BLaER1 (cell line): ENCODE measurements at regions not wholly inside any gene's neighbourhood (a gene's known extent, or its start where the extent isn't known, plus 50 kb on each side); places are given as distances from the start of the nearest gene placed in this dataset.

Experiments
- H3K27ac ChIP-seq: shearing (Covaris generic); formaldehyde crosslinking; 2 replicates; pipeline ENCODE4 v1.8.1; 2022
- H3K27me3 ChIP-seq: shearing (Covaris generic); formaldehyde crosslinking; 2 replicates; pipeline ENCODE4 v1.8.1; 2022
- H3K36me3 ChIP-seq: shearing (Covaris generic); formaldehyde crosslinking; 2 replicates; pipeline ENCODE4 v1.8.1; 2022
- H3K4me1 ChIP-seq: shearing (Covaris generic); formaldehyde crosslinking; 2 replicates; pipeline ENCODE4 v1.8.1; 2022
- H3K4me2 ChIP-seq: shearing (Covaris generic); formaldehyde crosslinking; 2 replicates; pipeline ENCODE4 v1.8.1; 2022
- H3K4me3 ChIP-seq: shearing (Covaris generic); formaldehyde crosslinking; 2 replicates; pipeline ENCODE4 v1.8.1; 2022
- H3K9ac ChIP-seq: shearing (Covaris generic); formaldehyde crosslinking; 2 replicates; pipeline ENCODE4 v1.8.1; 2022
- H3K9me3 ChIP-seq: shearing (Covaris generic); formaldehyde crosslinking; 2 replicates; pipeline ENCODE4 v1.8.1; 2022
- H4K20me1 ChIP-seq: shearing (Covaris generic); formaldehyde crosslinking; 2 replicates; pipeline ENCODE4 v1.8.1; 2022
- Cebpa-rat ChIP-seq: shearing (Covaris generic); IDR thresholded peaks from 2 replicates; pipeline ENCODE4 v1.8.1; 2022

DNA sequence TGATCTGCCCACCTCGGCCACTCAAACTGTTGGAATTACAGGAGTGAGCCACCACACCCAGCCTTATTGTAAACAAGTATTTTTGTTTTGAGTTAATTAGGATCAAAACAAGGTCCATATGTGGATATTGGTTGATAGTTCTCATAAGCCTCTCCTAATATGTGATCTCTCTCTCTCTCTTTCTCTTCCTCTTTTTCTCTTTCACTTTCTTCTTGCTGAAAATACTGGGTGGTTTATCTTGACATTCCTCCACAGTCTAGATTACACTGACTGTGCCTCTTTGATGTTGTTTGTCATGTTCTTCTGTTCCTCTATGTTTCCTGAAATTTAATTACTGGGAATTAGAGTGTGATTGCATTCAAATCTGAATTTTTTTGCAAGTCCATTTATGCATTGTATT lies 547.5 kb upstream of the NRXN1 start:
- Histone ChIP-seq H3K36me3 (no peaks in the 10 kb centered on the region), H4K20me1 (no peaks in the 10 kb centered on the region), H3K27me3 (no peaks in the 10 kb centered on the region), H3K4me1 (no peaks in the 10 kb centered on the region), H3K4me2 (no peak overlapping the region), H3K4me3 (no peak overlapping the region), H3K27ac (no peak overlapping the region), H3K9me3 (no peaks in the 10 kb centered on the region), H3K9ac (no peak overlapping the region)
- no peak for TF ChIP-seq Cebpa-rat

DNA sequence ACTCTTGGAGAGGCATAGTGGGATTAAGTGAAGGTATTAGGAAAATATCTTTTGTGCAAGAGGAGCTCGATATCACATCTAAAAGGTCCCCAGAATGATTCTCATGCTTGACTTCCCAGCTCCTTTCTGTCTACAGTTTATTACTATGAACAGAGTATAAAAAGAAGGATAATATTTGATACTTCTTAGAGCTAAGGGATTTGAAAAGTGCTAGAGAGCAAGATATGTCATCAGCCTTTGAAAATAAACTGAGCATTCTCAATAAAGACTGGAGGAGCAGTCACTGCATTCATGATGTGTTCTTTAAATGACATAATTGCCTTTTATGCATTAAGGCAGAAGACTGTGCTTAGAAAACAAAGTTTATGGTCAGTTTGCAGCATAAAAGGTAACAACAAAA lies 543.2 kb upstream of the NRXN1 start:
- Histone ChIP-seq H3K27ac (no peak overlapping the region), H3K27me3 (no peaks in the 10 kb centered on the region), H3K9ac (no peak overlapping the region), H3K4me3 (no peak overlapping the region), H4K20me1 (no peaks in the 10 kb centered on the region), H3K36me3 (no peaks in the 10 kb centered on the region), H3K4me1 (no peaks in the 10 kb centered on the region), H3K9me3 (no peaks in the 10 kb centered on the region), H3K4me2 (no peak overlapping the region)
- TF ChIP-seq Cebpa-rat = no peak

DNA sequence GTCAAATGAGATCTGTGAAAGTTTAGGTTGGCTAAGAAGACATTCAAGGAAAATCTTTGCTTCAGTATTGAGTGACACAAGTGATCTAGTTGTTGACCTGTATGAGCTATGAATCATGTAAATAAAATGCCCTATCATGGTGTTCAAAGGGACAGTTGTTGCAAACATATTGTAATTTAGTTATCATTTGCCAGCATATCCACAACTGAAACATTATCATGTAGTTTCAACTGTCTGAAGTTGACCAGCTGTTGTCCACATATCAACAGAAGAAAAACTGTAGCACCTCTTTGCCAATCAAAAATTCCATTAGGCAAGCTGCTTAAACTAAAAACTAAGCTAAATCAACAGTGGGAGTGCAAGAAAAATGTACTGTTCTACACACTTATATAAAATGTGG lies 527.1 kb upstream of the NRXN1 start:
- H3K4me1 ChIP-seq = no peaks in the 10 kb centered on the region
- no peaks in the 10 kb centered on the region for H3K36me3 ChIP-seq
- H3K27me3 ChIP-seq = no peaks in the 10 kb centered on the region
- no peak overlapping the region for H3K4me2 ChIP-seq
- no peak overlapping the region for H3K27ac ChIP-seq
- H3K4me3 ChIP-seq = no peak overlapping the region
- no peaks in the 10 kb centered on the region for H3K9me3 ChIP-seq
- H3K9ac ChIP-seq = no peak overlapping the region
- no peaks in the 10 kb centered on the region for H4K20me1 ChIP-seq
- no peak for TF ChIP-seq Cebpa-rat

DNA sequence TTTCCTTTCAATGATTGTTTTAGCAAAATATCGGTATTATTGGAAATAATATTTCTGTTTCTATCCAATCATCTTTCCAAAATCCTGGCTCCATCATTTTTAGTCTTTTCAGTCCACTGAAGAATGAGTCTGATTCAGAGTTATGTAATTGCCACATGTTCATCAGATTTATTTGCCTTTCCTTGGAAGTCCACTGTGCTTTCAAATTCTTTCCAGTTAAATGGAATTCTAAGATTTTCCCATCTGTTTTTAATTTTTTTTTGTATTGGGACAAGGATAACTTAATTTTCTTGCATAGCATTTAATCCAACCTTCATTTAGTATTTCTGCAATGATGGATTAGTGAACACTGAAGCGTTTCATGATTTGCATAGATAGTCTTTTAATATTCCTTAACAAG lies 521.5 kb upstream of the NRXN1 start:
- H3K4me3 ChIP-seq = no peak overlapping the region
- H3K4me1 ChIP-seq = no peaks in the 10 kb centered on the region
- no peaks in the 10 kb centered on the region for H4K20me1 ChIP-seq
- no peaks in the 10 kb centered on the region for H3K36me3 ChIP-seq
- no peak overlapping the region for H3K9ac ChIP-seq
- no peak overlapping the region for H3K27ac ChIP-seq
- TF ChIP-seq Cebpa-rat = no peak
- H3K4me2 ChIP-seq = no peak overlapping the region
- no peaks in the 10 kb centered on the region for H3K27me3 ChIP-seq
- peaks cover 3% of the 10 kb centered on the region; the same call in 1 of the 2 replicates for H3K9me3 ChIP-seq

DNA sequence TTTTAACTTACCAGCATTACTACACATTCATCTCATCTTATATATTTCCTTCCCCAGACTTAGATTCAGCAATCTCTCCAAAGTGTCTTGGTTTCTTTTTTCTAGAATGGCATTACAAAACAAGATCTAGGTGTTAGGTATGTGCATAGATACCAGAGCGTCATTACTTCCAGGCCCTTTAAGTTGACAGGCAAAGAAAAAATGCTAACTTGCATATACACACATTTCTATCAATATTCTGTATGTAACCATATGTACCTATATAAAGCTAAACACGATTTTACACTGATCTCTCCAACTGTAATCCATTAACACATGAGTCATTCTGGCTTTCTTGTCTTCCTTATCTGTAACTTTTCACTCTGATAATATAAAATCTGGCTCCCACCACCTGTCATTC lies 503.8 kb upstream of the NRXN1 start:
- Histone ChIP-seq H3K36me3 (no peaks in the 10 kb centered on the region), H3K4me2 (no peak overlapping the region), H4K20me1 (no peaks in the 10 kb centered on the region), H3K27me3 (no peaks in the 10 kb centered on the region), H3K4me1 (no peaks in the 10 kb centered on the region), H3K27ac (no peak overlapping the region), H3K9ac (no peak overlapping the region), H3K4me3 (no peak overlapping the region), H3K9me3 (no peaks in the 10 kb centered on the region)
- no peak for TF ChIP-seq Cebpa-rat

DNA sequence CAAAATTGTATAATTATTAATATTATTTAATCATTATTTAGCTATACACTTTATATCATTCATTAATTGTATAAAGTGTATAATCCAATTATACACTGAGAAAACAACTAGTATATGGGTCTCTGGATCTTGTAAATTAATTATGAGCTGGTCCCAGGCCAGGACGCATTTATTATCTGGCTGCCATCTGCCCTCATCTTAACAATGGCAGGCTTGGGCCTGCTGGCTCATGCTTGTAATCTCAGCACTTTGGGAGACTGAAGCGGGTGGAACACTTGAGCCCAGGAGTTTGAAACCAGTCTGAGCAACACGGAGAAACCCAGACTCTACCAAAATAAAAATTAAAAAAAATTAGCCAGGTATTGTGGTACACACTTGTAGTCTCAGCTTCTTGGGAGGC lies 502.2 kb upstream of the NRXN1 start:
- Histone ChIP-seq H3K4me3 (no peak overlapping the region), H3K27me3 (no peaks in the 10 kb centered on the region), H3K9me3 (no peaks in the 10 kb centered on the region), H4K20me1 (no peaks in the 10 kb centered on the region), H3K4me2 (no peak overlapping the region), H3K4me1 (no peaks in the 10 kb centered on the region), H3K27ac (no peak overlapping the region), H3K36me3 (no peaks in the 10 kb centered on the region), H3K9ac (no peak overlapping the region)
- no peak for TF ChIP-seq Cebpa-rat

DNA sequence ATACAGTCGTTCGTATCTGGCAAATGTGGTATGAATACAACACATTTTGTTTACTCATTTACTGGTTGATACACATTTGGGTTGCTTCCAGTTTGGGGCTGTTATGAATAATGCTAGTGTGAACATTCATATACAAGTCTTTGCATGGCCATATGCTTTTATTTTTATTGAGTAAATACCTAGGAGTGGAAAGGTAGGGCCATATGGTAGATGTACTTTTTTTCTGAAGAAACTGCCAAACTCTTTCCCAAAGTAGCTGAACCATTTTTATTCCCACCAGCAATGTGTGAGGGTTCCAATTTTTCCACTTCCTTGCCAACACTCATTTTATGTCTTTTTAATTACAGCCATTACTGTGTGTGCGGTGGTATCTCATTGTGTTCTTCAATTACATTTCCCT lies 496.2 kb upstream of the NRXN1 start:
- H3K4me3 ChIP-seq = no peak overlapping the region
- H3K4me1 ChIP-seq = no peaks in the 10 kb centered on the region
- H3K36me3 ChIP-seq = no peaks in the 10 kb centered on the region
- H3K27me3 ChIP-seq = no peaks in the 10 kb centered on the region
- H3K9ac ChIP-seq = no peak overlapping the region
- TF ChIP-seq Cebpa-rat = no peak
- no peak overlapping the region for H3K27ac ChIP-seq
- no peaks in the 10 kb centered on the region for H3K9me3 ChIP-seq
- H4K20me1 ChIP-seq = no peaks in the 10 kb centered on the region
- H3K4me2 ChIP-seq = no peak overlapping the region

DNA sequence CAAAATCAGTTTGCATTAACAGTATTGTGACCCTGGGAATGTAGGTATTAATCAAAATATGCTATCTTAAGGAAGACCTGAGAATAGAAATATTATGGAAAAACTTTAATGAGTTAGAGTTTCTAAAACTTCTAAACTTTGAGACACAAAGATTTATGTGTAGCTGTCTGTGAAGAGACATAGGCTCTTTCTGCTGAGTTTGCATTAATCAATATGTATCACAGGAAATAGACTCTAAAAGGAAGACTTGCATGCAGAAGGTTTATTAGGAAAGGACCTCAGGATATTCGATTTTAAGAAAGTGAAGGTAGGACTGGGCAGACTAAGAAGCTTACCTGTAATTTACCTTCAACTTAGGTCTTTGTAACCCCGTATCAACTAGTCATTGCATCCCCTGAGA lies 494.8 kb upstream of the NRXN1 start:
- Histone ChIP-seq H3K27me3 (no peaks in the 10 kb centered on the region), H3K4me2 (no peak overlapping the region), H3K4me3 (no peak overlapping the region), H3K4me1 (no peaks in the 10 kb centered on the region), H3K9ac (no peak overlapping the region), H3K36me3 (no peaks in the 10 kb centered on the region), H3K27ac (no peak overlapping the region), H3K9me3 (no peaks in the 10 kb centered on the region), H4K20me1 (no peaks in the 10 kb centered on the region)
- TF ChIP-seq Cebpa-rat = no peak

DNA sequence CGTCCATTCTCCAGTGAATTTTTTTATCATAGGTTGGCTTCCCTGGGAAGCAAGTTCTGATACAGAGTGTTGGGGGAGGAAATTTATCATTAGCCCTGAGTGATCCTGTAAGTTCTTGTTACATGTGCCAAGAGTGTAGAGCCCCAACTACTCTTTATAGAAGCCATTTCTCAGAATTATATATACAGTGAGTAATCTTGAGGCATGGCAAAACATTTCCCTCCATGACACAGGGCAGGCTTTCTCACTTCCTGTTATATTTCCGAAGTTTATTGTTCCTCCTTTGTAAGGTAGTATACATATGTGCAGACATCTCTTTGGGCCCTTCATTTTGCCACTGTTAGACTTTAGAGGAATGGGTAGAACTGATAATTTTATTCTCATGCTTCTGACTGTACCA lies 484.7 kb upstream of the NRXN1 start:
- Histone ChIP-seq H3K36me3 (no peaks in the 10 kb centered on the region), H3K4me3 (no peak overlapping the region), H3K4me2 (no peak overlapping the region), H4K20me1 (no peaks in the 10 kb centered on the region), H3K27ac (no peak overlapping the region), H3K4me1 (no peaks in the 10 kb centered on the region), H3K27me3 (no peaks in the 10 kb centered on the region), H3K9ac (no peak overlapping the region), H3K9me3 (no peaks in the 10 kb centered on the region)
- no peak for TF ChIP-seq Cebpa-rat

DNA sequence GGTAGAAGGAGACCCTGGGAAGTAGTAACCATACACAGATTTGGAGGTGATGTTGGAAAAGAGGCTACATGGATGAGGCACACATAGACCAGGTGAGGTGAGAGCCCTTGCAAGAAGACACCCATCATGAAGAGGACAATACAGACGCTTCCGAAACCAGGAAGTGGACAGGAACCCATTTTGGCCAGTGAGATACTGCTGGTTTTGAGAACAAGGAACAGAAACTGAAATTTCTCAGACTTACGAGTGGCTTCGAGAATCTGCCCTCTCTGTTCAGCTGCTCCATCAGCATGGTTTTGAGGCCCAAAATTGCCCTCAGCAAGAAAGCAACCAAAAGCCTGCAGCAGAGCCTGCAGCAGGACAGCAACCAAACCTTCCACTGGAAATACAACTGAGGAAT lies 479.1 kb upstream of the NRXN1 start:
- Histone ChIP-seq H3K36me3 (no peaks in the 10 kb centered on the region), H3K27ac (no peak overlapping the region), H4K20me1 (no peaks in the 10 kb centered on the region), H3K4me1 (no peaks in the 10 kb centered on the region), H3K4me2 (no peak overlapping the region), H3K9me3 (no peaks in the 10 kb centered on the region), H3K27me3 (no peaks in the 10 kb centered on the region), H3K9ac (no peak overlapping the region), H3K4me3 (no peak overlapping the region)
- no peak for TF ChIP-seq Cebpa-rat

DNA sequence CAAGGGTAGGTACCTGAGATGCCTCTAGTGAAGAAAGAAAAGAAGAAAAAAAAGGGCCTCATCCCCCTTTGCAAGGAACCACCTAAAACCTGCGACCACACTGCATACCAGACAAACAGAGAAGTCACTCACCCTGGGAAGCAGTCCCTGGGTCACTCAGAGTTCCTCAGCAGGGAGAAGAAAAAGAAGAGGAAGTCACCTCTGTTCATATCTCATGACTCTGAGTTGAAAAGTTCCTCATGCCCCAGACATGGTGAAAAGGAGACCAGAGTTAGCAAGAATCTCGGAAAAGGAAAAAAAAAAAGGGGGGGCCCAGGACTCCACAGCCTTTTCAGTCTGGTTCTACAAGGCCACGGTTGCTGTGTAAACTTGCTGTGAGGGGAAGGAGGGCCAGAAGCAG lies 478.4 kb upstream of the NRXN1 start:
- Histone ChIP-seq H3K4me2 (no peak overlapping the region), H3K27ac (no peak overlapping the region), H3K4me3 (no peak overlapping the region), H4K20me1 (no peaks in the 10 kb centered on the region), H3K4me1 (no peaks in the 10 kb centered on the region; the same call in 1 of the 2 replicates), H3K36me3 (no peaks in the 10 kb centered on the region), H3K9ac (no peak overlapping the region), H3K27me3 (no peaks in the 10 kb centered on the region), H3K9me3 (no peaks in the 10 kb centered on the region)
- no peak for TF ChIP-seq Cebpa-rat
